Activated gamma-delta T cell treated with anti-CD3 and anti-CD28 coated beads, Interleukin-2, amount 50 U/mL, for 16 hours (primary cell): ENCODE measurements at regions not wholly inside any gene's neighbourhood (a gene's known extent, or its start where the extent isn't known, plus 50 kb on each side); places are given as distances from the start of the nearest gene placed in this dataset.

Experiments
- DNase-seq: peaks from one replicate; pipeline ENCODE4 v3.0.0-alpha.2; 2020; ENCODE audit warnings: low read depth

- no peak for DNase-seq
These were observed 464.9 kb upstream of the RBMS3 start for GRCh38 chr3:28816017-28816416.

- DNase-seq = no peak
These were observed 456.6 kb upstream of the RBMS3 start for GRCh38 chr3:28824316-28824715.

- DNase-seq = no peak
These were observed 454.0 kb upstream of the RBMS3 start for GRCh38 chr3:28826840-28827239.

- no peak for DNase-seq
These were observed 445.6 kb upstream of the RBMS3 start for GRCh38 chr3:28835249-28835648.

- no peak for DNase-seq
These were observed 445.1 kb upstream of the RBMS3 start for GRCh38 chr3:28835751-28836150.

- DNase-seq = no peak
These were observed 444.7 kb upstream of the RBMS3 start for GRCh38 chr3:28836199-28836598.

- no peak for DNase-seq
These were observed 439.9 kb upstream of the RBMS3 start for GRCh38 chr3:28840976-28841376.

GRCh38 chr3:28841441-28841840 lies 439.4 kb upstream of the RBMS3 start:
- DNase-seq = no peak

GRCh38 chr3:28844298-28845005 lies 436.4 kb upstream of the RBMS3 start:
- no peak for DNase-seq

- no peak for DNase-seq
These were observed 435.9 kb upstream of the RBMS3 start for GRCh38 chr3:28845006-28845324.

- no peak for DNase-seq
These were observed 433.8 kb upstream of the RBMS3 start for GRCh38 chr3:28846971-28847478.

GRCh38 chr3:28847736-28848135 lies 433.1 kb upstream of the RBMS3 start:
- DNase-seq = no peak

- DNase-seq = no peak
These were observed 430.7 kb upstream of the RBMS3 start for GRCh38 chr3:28850186-28850585.

- DNase-seq = no peak
These were observed 427.0 kb upstream of the RBMS3 start for GRCh38 chr3:28853830-28854229.

- DNase-seq = no peak
These were observed 424.1 kb upstream of the RBMS3 start for GRCh38 chr3:28856796-28857195.

- no peak for DNase-seq
These were observed 421.0 kb upstream of the RBMS3 start for GRCh38 chr3:28859897-28860296.

- DNase-seq = no peak
These were observed 420.6 kb upstream of the RBMS3 start for GRCh38 chr3:28860307-28860706.

GRCh38 chr3:28863186-28863585 lies 417.7 kb upstream of the RBMS3 start:
- DNase-seq = no peak

- DNase-seq = no peak
These were observed 413.0 kb upstream of the RBMS3 start for GRCh38 chr3:28867836-28868235.

- no peak for DNase-seq
These were observed 412.0 kb upstream of the RBMS3 start for GRCh38 chr3:28868897-28869296.

- no peak for DNase-seq
These were observed 403.0 kb upstream of the RBMS3 start for GRCh38 chr3:28877912-28878311.

GRCh38 chr3:28890373-28890772 lies 390.5 kb upstream of the RBMS3 start:
- DNase-seq = no peak

GRCh38 chr3:28891485-28891884 lies 389.4 kb upstream of the RBMS3 start:
- DNase-seq = no peak

GRCh38 chr3:28900301-28900700 lies 380.6 kb upstream of the RBMS3 start:
- DNase-seq = no peak
